CD14-positive monocyte (primary cell): ENCODE measurements at regions not wholly inside any gene's neighbourhood (a gene's known extent, or its start where the extent isn't known, plus 50 kb on each side); places are given as distances from the start of the nearest gene placed in this dataset.

Experiments used
- DNase-seq, 3 donors: peaks; one replicate each; pipeline ENCODE4 v3.0.0-alpha.2; 2011 to 2022
- H2AFZ ChIP-seq: 2 replicates; pipeline ENCODE4 v1.6.0; 2012; ENCODE audit warnings: mild to moderate bottlenecking, low read depth, low read length, inconsistent platforms; ENCODE audit not compliant: insufficient read depth, poor library complexity, severe bottlenecking
- H3K27ac ChIP-seq, 2 donors: 1 replicate in 1 of 2; 2 replicates in 1 of 2; pipeline ENCODE4 v1.5.1; 2012 to 2013; ENCODE audit warnings: low read length in 2 of 2, control low read depth in 1 of 2, inconsistent platforms in 1 of 2, low read depth in 1 of 2, mild to moderate bottlenecking in 1 of 2
- H3K27me3 ChIP-seq, 2 donors: one replicate each; pipeline versions ENCODE4 v1.6.0 to v1.6.1; 2011 to 2013; ENCODE audit warnings: low read length in 2 of 2; ENCODE audit not compliant: control insufficient read depth in 2 of 2, insufficient read depth in 2 of 2
- H3K36me3 ChIP-seq, 2 donors: replicated peaks in 1 of 2; 1 replicate in 1 of 2; 2 replicates in 1 of 2; pipeline versions ENCODE4 v1.5.1 to v1.6.1; 2012 to 2013; ENCODE audit warnings: low read length in 2 of 2, control low read depth in 1 of 2, inconsistent platforms in 1 of 2, mild to moderate bottlenecking in 1 of 2; ENCODE audit not compliant: insufficient read depth in 2 of 2, control insufficient read depth in 1 of 2
- H3K4me1 ChIP-seq, 2 donors: 1 replicate in 1 of 2; 2 replicates in 1 of 2; pipeline versions ENCODE4 v1.5.1 to v1.6.1; 2012 to 2013; ENCODE audit warnings: low read length in 2 of 2, control low read depth in 1 of 2, inconsistent platforms in 1 of 2, mild to moderate bottlenecking in 1 of 2, moderate library complexity in 1 of 2; ENCODE audit not compliant: insufficient read depth in 2 of 2, control insufficient read depth in 1 of 2
- H3K4me2 ChIP-seq: replicated peaks from 2 replicates; pipeline ENCODE3; 2012; ENCODE audit warnings: low read length, moderate library complexity, mild to moderate bottlenecking; ENCODE audit not compliant: poor library complexity, severe bottlenecking; ENCODE audit errors: extremely low read depth
- H3K4me3 ChIP-seq, 3 experiments: fragments of 200-600 bp in 1 of 3; sonication (generic) in 1 of 3; replicated peaks in 1 of 3; 1 replicate in 2 of 3; 2 replicates in 1 of 3; pipeline ENCODE4 v1.5.1; 2011 to 2013; ENCODE audit warnings: low read length in 3 of 3, mild to moderate bottlenecking in 3 of 3, control low read depth in 2 of 3, low read depth in 2 of 3, inconsistent platforms in 1 of 3, moderate library complexity in 1 of 3
- H3K79me2 ChIP-seq: 2 replicates; pipeline ENCODE4 v1.6.0; 2012; ENCODE audit warnings: mild to moderate bottlenecking, control low read depth, inconsistent platforms, low read length, moderate library complexity; ENCODE audit not compliant: insufficient read depth
- H3K9ac ChIP-seq: 2 replicates; pipeline ENCODE4 v1.6.0; 2017; ENCODE audit warnings: low read length, mild to moderate bottlenecking; ENCODE audit not compliant: insufficient read depth, poor library complexity, severe bottlenecking
- H3K9me3 ChIP-seq, 2 donors: replicated peaks in 1 of 2; 1 replicate in 1 of 2; 2 replicates in 1 of 2; pipeline versions ENCODE4 v1.5.1 to v1.6.1; 2012 to 2013; ENCODE audit warnings: low read length in 2 of 2, control low read depth in 1 of 2; ENCODE audit not compliant: control insufficient read depth in 1 of 2, insufficient read depth in 1 of 2
- H4K20me1 ChIP-seq: 2 replicates; pipeline ENCODE4 v1.6.0; 2012; ENCODE audit warnings: mild to moderate bottlenecking, low read length, control low read depth, moderate library complexity; ENCODE audit not compliant: insufficient read depth
- H3K27ac Mint-ChIP-seq, 7 donors: one replicate each; pipeline ENCODE4 v1.8.0; 2020; ENCODE audit warnings: mild to moderate bottlenecking in 7 of 7, mixed read lengths in 7 of 7, moderate library complexity in 6 of 7, inconsistent platforms in 2 of 7
- H3K27me3 Mint-ChIP-seq, 3 donors: one replicate each; pipeline ENCODE4 v1.8.0; 2021 to 2022; ENCODE audit warnings: low read depth in 3 of 3, mild to moderate bottlenecking in 3 of 3, mixed read lengths in 3 of 3, moderate library complexity in 3 of 3, inconsistent platforms in 1 of 3
- H3K36me3 Mint-ChIP-seq, 2 donors: one replicate each; pipeline ENCODE4 v1.8.0; 2020; ENCODE audit warnings: mixed read lengths in 2 of 2, inconsistent platforms in 1 of 2, mild to moderate bottlenecking in 1 of 2
- H3K4me1 Mint-ChIP-seq: one replicate; pipeline ENCODE4 v1.8.0; 2020; ENCODE audit warnings: mild to moderate bottlenecking, mixed read lengths
- H3K4me3 Mint-ChIP-seq, 2 donors: one replicate each; pipeline ENCODE4 v1.8.0; 2020; ENCODE audit warnings: mild to moderate bottlenecking in 2 of 2, mixed read lengths in 2 of 2, moderate library complexity in 1 of 2
- H3K9me3 Mint-ChIP-seq, 7 donors: one replicate each; pipeline ENCODE4 v1.8.0; 2020 to 2022; ENCODE audit warnings: mixed read lengths in 7 of 7, mild to moderate bottlenecking in 6 of 7, moderate library complexity in 6 of 7, inconsistent platforms in 2 of 7
- CTCF ChIP-seq: fragments of 200-600 bp; IDR thresholded peaks from one replicate; pipeline ENCODE4 v1.8.0; 2022; ENCODE audit warnings: antibody characterized with exemption, mild to moderate bottlenecking
- WGBS: methylation state at CpG from one replicate; pipeline ENCODE4 v1.1.5; 2013; ENCODE audit warnings: missing lambda C conversion rate; ENCODE audit not compliant: insufficient coverage; 5-methylcytosine and 5-hydroxymethylcytosine counted together
- intact Hi-C, 2 donors: fragments of 100-400 bp; cut with micrococcal nuclease; formaldehyde crosslinking; loops; one replicate each; pipeline versions ENCODE4 v1.15.0 to v1.15.1; 2023

DNA sequence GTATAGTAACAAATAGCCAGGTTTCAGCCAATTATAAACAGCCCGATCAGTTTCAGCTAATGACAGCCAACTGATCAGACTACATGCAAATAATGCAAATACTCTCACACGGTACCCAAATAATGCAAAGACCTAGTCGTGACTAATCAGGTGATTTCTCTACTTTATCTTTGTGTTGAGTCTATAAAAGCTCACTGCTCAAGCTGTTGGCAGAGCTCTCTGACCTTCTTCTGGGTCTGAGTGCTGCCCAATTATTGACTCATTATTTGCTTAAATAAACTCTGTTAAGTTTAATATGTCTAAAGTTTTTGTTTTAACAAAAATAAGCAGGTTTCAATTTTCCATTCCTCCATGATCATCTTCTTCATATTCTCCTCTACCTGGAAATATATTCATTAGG is 1971.7 kb downstream of the SUCLG1 start:
- H3K4me3 ChIP-seq: no peak overlapping the region
- no peaks in the 10 kb centered on the region for H3K36me3 ChIP-seq
- Mint-ChIP-seq H3K27me3 (no peaks in the 10 kb centered on the region), H3K27ac (no peak overlapping the region), H3K4me3 (no peak overlapping the region), H3K4me1 (no peaks in the 10 kb centered on the region), H3K9me3 (peaks cover 0 to 6% (median 0%) of the 10 kb centered on the region in 7 donors), H3K36me3 (no peaks in the 10 kb centered on the region)
- no peaks in the 10 kb centered on the region for H3K27me3 ChIP-seq
- DNase-seq: no peak
- no peak overlapping the region for H3K9ac ChIP-seq
- H3K79me2 ChIP-seq: no peaks in the 10 kb centered on the region
- no CpG with 5 or more reads among the region's 3 CpGs for WGBS
- no peaks in the 10 kb centered on the region for H4K20me1 ChIP-seq
- H3K4me1 ChIP-seq: no peaks in the 10 kb centered on the region
- no peak overlapping the region for H3K27ac ChIP-seq
- TF ChIP-seq CTCF: no peak
- intact Hi-C loops: no loop called here
- no peak overlapping the region for H3K4me2 ChIP-seq
- no peak overlapping the region for H2AFZ ChIP-seq
- no peaks in the 10 kb centered on the region for H3K9me3 ChIP-seq

DNA sequence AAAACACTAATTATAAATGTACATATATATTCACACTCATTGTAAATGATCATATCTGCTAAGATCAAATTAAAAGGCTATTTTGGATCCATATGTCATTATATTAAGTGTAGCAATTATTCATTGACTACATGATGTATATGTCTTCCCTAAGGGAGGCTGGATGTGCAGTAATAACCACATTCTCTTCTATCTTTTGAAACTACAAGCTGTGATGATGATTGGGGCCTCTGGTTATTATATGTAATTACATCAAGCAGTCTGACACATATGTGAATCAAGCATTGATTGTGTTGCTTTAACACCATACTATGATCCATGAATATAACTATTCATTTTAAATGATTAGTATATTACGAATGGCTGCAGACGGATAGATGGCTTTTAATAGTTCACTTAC is 1973.4 kb downstream of the SUCLG1 start:
- no peak overlapping the region for H2AFZ ChIP-seq
- no peaks in the 10 kb centered on the region for H3K4me1 ChIP-seq
- intact Hi-C loops: no loop called here
- Mint-ChIP-seq H3K9me3 (peaks cover 0 to 3% (median 0%) of the 10 kb centered on the region in 7 donors), H3K4me1 (no peaks in the 10 kb centered on the region), H3K27ac (no peak overlapping the region), H3K4me3 (no peak overlapping the region), H3K36me3 (no peaks in the 10 kb centered on the region), H3K27me3 (no peaks in the 10 kb centered on the region)
- TF ChIP-seq CTCF: no peak
- no CpG with 5 or more reads among the region's 2 CpGs for WGBS
- H3K4me2 ChIP-seq: no peak overlapping the region
- H3K36me3 ChIP-seq: no peaks in the 10 kb centered on the region
- no peaks in the 10 kb centered on the region for H3K79me2 ChIP-seq
- no peak overlapping the region for H3K9ac ChIP-seq
- no peaks in the 10 kb centered on the region for H3K27me3 ChIP-seq
- no peak overlapping the region for H3K27ac ChIP-seq
- no peak overlapping the region for H3K4me3 ChIP-seq
- DNase-seq: no peak
- no peaks in the 10 kb centered on the region for H3K9me3 ChIP-seq
- H4K20me1 ChIP-seq: no peaks in the 10 kb centered on the region
